Lower lobe of right lung (tissue), 2 donors: ENCODE measurements at regions not wholly inside any gene's neighbourhood (a gene's known extent, or its start where the extent isn't known, plus 50 kb on each side); places are given as distances from the start of the nearest gene placed in this dataset.

ENCODE experiments used
- ATAC-seq, 2 donors: fragments of 200-7000 bp; cut with Tn5 transposase; one replicate each; pipeline ENCODE4 v1.9.1; 2020 to 2022; ENCODE audit warnings: mild to moderate bottlenecking in 2 of 2, moderate library complexity in 2 of 2
- DNase-seq: peaks from one replicate; pipeline ENCODE4 v3.0.0-alpha.2; 2020
- H3K27ac ChIP-seq: fragments of 200-600 bp; one replicate; pipeline ENCODE4 v1.8.0; 2022
- H3K27me3 ChIP-seq: fragments of 200-600 bp; one replicate; pipeline ENCODE4 v1.8.0; 2022; ENCODE audit warnings: low read depth
- H3K36me3 ChIP-seq: fragments of 200-600 bp; one replicate; pipeline ENCODE4 v1.8.0; 2022; ENCODE audit warnings: mild to moderate bottlenecking
- H3K4me1 ChIP-seq: fragments of 200-600 bp; one replicate; pipeline ENCODE4 v1.8.0; 2022
- H3K4me3 ChIP-seq: fragments of 200-600 bp; one replicate; pipeline ENCODE4 v1.8.0; 2022; ENCODE audit warnings: mild to moderate bottlenecking
- H3K9me3 ChIP-seq: fragments of 200-600 bp; one replicate; pipeline ENCODE4 v1.8.0; 2022
- CTCF ChIP-seq: fragments of 200-600 bp; IDR thresholded peaks from one replicate; pipeline ENCODE4 v1.8.0; 2022; ENCODE audit warnings: antibody characterized with exemption, mild to moderate bottlenecking
- intact Hi-C: fragments of 100-400 bp; cut with DNase I; formaldehyde crosslinking; loops from one replicate; pipeline ENCODE4 v1.11.0; 2022
- donor health status: DM: no; HTN: yes; CAD: no; lungs with severe emphysema.

GRCh38 chr3:18036450-18036815, 294.0 kb upstream of the TBC1D5 start:
- no peaks in the 10 kb centered on the region for H3K27me3 ChIP-seq
- no peaks in the 10 kb centered on the region for H3K9me3 ChIP-seq
- intact Hi-C loops = no loop called here
- no peak overlapping the region for H3K27ac ChIP-seq
- H3K4me3 ChIP-seq = no peak overlapping the region
- no peak for ATAC-seq
- no peaks in the 10 kb centered on the region for H3K4me1 ChIP-seq
- TF ChIP-seq CTCF = no peak
- DNase-seq = no peak
- H3K36me3 ChIP-seq = no peaks in the 10 kb centered on the region

- Histone ChIP-seq H3K27ac (no peak overlapping the region), H3K4me3 (no peak overlapping the region), H3K4me1 (no peaks in the 10 kb centered on the region), H3K9me3 (no peaks in the 10 kb centered on the region), H3K27me3 (no peaks in the 10 kb centered on the region), H3K36me3 (no peaks in the 10 kb centered on the region)
- TF ChIP-seq CTCF = no peak
- ATAC-seq (no peak), DNase-seq (no peak)
- intact Hi-C loops = no loop called here
Observed at GRCh38 chr3:18035641-18036449, 293.4 kb upstream of the TBC1D5 start.

GRCh38 chr3:18033581-18034108, 291.2 kb upstream of the TBC1D5 start:
- H3K36me3 ChIP-seq = no peaks in the 10 kb centered on the region
- H3K27me3 ChIP-seq = no peaks in the 10 kb centered on the region
- no peak overlapping the region for H3K4me3 ChIP-seq
- no peaks in the 10 kb centered on the region for H3K4me1 ChIP-seq
- ATAC-seq (no peak), DNase-seq (no peak)
- no peak for TF ChIP-seq CTCF
- no peaks in the 10 kb centered on the region for H3K9me3 ChIP-seq
- H3K27ac ChIP-seq = no peak overlapping the region
- intact Hi-C loops = no loop called here

GRCh38 chr3:18030371-18030870, 288.0 kb upstream of the TBC1D5 start:
- H3K36me3 ChIP-seq = no peaks in the 10 kb centered on the region
- no peak overlapping the region for H3K27ac ChIP-seq
- no peak for TF ChIP-seq CTCF
- ATAC-seq (no peak), DNase-seq (no peak)
- H3K4me1 ChIP-seq = no peaks in the 10 kb centered on the region
- no peaks in the 10 kb centered on the region for H3K27me3 ChIP-seq
- no peak overlapping the region for H3K4me3 ChIP-seq
- intact Hi-C loops = no loop called here
- H3K9me3 ChIP-seq = no peaks in the 10 kb centered on the region

- H3K9me3 ChIP-seq = no peaks in the 10 kb centered on the region
- H3K4me1 ChIP-seq = no peaks in the 10 kb centered on the region
- H3K4me3 ChIP-seq = no peak overlapping the region
- ATAC-seq (no peak), DNase-seq (no peak)
- no peaks in the 10 kb centered on the region for H3K27me3 ChIP-seq
- H3K36me3 ChIP-seq = no peaks in the 10 kb centered on the region
- no peak overlapping the region for H3K27ac ChIP-seq
- intact Hi-C loops = no loop called here
- no peak for TF ChIP-seq CTCF
Observed at GRCh38 chr3:18027161-18027939, 284.9 kb upstream of the TBC1D5 start.
